ENCODE measurements at regions not wholly inside any gene's neighbourhood (a gene's known extent, or its start where the extent isn't known, plus 50 kb on each side); places are given as distances from the start of the nearest gene placed in this dataset.

GRCh38 chr6:124877468-124877867, 84.8 kb upstream of the RNF217 start:
- no peak for DNase-seq

- DNase-seq, result no peak
These were observed 82.9 kb upstream of the RNF217 start for GRCh38 chr6:124879110-124879991.

GRCh38 chr6:124879992-124880355, 82.3 kb upstream of the RNF217 start:
- no peak for DNase-seq

DNA sequence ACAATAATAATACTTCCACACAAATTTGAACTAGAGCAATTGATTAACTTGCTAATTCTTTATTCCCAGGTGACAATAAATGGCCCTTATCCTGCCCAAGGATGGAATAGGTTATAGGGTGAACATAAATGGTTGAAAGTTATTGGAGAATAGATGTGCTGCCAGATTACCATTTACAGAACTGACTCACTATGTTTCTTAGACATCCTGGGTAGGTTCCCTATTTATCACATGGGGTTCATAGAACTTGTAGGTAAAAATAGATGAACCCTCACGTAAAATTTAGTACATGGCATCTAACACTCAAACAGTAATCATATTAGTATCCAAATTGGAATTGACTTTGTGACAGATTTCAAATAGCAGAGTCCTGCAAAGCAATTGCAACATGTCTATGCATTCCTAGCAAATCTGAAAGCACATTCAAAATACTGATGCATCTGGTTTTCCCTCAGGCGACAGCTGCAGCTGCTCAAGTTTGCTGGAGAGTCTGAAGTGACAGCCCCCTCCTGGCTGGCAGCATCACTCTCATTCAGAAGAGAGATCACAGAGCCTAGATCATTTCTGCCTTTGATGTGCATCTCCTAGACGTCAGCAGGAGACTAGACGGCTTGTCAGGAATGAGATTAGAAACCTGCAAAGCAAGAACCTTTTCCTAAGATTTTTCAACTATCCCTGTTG, 80.2 kb upstream of the RNF217 start:
- peak; percentile 33 for DNase-seq

DNA sequence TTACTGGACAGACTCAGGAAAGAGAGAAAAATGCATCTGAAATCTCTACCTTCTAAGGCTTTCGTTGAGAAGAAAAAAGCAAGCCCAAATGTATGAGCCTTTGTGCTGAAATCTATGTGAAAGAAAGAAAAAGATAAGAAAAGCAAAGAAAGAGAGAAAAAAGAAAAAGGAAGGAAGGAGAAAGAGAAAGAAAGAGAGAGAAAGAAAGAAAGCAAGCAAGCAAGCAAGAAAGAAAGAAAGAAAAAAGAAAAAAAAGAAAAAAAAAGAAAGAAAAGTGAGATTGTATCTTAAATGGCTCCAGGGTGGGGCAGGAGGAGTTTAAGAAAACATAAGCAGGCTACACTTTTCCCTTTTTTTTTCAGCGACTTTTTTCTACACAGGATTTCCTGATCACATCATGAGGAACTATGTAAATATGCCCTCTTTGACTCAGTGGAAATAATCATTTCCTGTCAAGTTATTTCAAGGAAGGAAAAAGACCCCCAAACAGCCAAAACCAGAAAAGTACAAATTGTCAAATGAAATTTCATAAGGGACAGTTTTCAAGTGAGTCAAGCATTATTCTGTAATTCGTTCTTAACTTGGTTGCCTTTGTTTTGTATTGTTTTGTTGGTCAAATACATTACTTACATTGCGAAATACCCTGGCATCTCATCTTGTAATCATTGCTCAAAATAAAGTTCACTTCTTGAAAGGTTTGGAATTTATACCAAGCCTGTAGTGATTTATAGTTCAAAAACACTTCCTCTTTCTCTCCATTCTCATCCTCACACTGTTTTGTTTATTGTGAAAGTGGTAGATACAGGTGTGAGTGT, 79.5 kb upstream of the RNF217 start:
- no peak for DNase-seq

GRCh38 chr6:124885171-124885570, 77.1 kb upstream of the RNF217 start:
- DNase-seq, result no peak

GRCh38 chr6:124887872-124888580, 74.2 kb upstream of the RNF217 start:
- DNase-seq, result no peak

DNA sequence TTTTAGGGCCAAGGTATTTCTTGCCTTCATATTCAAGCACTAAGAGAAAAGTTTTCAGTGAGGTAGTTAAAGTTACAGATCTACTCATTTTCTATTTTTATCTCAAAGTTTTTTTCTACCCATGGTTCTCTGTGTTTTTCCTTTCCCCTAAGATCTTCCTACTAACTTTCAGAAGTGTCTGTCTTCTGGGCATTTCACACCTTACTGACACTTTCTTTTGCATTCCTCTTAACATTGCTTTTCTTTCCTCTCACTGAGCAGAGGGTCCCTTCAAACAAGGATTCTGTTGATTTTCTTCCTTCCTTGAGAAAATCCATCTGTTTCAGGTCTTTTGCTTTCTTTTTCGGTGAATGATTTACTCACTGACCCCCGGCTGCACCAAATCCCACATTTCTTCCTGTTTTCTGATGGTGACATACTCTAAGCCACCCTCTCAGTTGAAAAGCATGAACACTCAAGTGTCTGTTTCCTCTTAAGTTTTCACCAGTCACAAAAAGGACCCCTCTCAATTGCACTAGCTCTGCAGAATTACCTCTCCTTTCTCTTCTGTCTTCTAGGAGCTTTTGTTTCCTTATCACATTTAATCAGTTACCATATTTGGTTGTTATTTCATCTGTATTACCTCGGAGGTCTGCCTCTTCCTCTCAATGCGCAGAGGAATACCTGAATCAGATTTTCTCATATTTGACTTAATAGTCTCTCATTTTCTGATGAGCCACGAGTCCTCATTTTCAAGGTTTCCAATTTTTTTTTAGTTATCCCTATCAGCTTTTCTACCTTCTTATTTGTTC, 73.5 kb upstream of the RNF217 start:
- no peak for DNase-seq

DNA sequence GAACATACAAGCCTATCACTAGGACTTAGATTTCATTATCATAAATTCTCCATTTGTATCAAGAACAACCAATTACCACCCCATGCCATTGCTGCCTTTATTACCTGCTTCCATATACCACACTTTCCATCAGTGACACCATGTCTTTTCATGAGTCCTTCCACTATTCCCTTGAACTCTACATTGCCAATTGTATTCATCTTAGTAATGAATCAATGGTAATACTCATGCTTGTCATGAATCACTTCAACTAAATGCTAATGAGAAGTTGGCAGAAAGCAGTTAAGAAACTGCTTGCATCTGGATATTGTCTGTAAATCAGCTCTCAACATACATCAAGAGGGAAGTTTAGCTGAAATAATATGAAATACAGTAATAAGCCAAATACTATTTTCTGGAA, 61.2 kb upstream of the RNF217 start:
- DNase-seq, result no peak

GRCh38 chr6:124903797-124904196, 58.4 kb upstream of the RNF217 start:
- no peak for DNase-seq

DNA sequence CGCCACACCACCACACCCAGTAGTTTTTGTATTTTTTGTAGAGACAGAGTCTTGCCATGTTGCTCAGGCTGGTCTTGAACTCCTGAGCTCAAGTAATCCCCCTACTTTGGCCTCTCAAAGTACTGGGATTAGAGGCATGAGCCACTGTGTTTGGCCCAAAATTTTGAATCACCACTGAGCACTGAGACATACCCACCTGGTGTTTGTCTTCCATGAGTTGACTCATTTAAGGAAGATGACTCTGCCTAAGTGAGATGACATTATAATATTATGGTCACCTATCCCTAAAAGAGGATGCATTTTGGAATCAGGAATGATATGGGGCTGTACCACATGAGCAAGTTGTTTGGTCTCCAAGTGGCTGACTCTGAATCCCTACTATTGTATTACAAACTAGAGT, 54.6 kb upstream of the RNF217 start:
- DNase-seq, result no peak
